Kidney epithelial cell (primary cell): ENCODE measurements at regions not wholly inside any gene's neighbourhood (a gene's known extent, or its start where the extent isn't known, plus 50 kb on each side); places are given as distances from the start of the nearest gene placed in this dataset.
A peak's percentile ranks its signal among the peaks of the same experiment; 100 is the strongest.

ENCODE experiments used
- DNase-seq: peaks from one replicate; pipeline ENCODE4 v3.0.0-alpha.2; 2010; ENCODE audit warnings: low read depth
- H3K27me3 ChIP-seq: 2 replicates; pipeline ENCODE4 v1.6.0; 2011; ENCODE audit warnings: low read length; ENCODE audit not compliant: control insufficient read depth, insufficient read depth
- H3K36me3 ChIP-seq: 2 replicates; pipeline ENCODE4 v1.5.1; 2011; ENCODE audit warnings: low read length; ENCODE audit not compliant: control insufficient read depth, insufficient read depth
- H3K4me3 ChIP-seq: 2 replicates; pipeline ENCODE4 v1.5.1; 2011; ENCODE audit warnings: low read depth, mild to moderate bottlenecking, control low read depth, low read length
- CTCF ChIP-seq: IDR thresholded peaks from 2 replicates; pipeline ENCODE4 v1.5.1; 2011; ENCODE audit warnings: mild to moderate bottlenecking, moderate library complexity, low read length, control low read depth, inconsistent platforms; ENCODE audit not compliant: insufficient read depth, poor library complexity, severe bottlenecking

DNA sequence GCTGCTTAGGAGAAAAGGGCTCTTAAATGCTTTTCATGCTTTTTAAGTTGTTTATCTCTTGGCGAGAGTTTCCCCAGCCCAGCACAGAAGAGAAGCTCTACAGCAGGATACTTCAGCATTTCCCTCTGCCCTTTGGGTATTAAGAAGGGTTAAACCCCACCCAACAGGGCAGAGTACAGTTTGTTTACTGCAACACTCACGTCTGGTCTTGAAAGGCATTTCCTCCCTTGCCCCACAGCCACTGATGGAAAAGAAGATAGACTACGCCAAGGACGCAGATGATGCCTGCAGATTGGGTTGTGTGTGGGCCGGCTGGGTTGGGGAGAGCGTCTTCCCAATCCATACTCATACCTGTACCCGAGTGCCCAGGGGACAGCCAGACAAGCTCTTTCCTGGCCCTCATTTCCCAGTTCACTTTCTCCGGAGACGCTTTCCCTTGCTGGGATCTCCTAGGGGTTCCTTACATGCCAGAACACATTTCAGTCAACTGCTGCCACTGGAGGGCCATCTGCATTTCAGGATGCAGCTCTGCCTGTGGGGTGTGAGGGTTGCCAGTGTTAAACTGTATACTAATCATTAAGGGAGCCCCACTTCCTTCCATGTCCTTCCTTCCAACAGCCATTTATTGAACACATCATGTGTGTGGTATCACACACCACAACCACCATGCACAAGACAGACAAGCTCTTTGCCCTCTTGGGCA, 96.5 kb upstream of the DHX15 start:
- H3K36me3 ChIP-seq = no peaks in the 10 kb centered on the region
- no peak for DNase-seq
- H3K4me3 ChIP-seq = no peak overlapping the region
- TF ChIP-seq CTCF = no peak
- H3K27me3 ChIP-seq = peaks cover 9% of the 10 kb centered on the region

- DNase-seq = no peak
- Histone ChIP-seq H3K27me3 (peaks cover 9% of the 10 kb centered on the region), H3K36me3 (no peaks in the 10 kb centered on the region), H3K4me3 (no peak overlapping the region)
- TF ChIP-seq CTCF = no peak
Observed at GRCh38 chr4:24683116-24683515, 98.8 kb upstream of the DHX15 start.

DNA sequence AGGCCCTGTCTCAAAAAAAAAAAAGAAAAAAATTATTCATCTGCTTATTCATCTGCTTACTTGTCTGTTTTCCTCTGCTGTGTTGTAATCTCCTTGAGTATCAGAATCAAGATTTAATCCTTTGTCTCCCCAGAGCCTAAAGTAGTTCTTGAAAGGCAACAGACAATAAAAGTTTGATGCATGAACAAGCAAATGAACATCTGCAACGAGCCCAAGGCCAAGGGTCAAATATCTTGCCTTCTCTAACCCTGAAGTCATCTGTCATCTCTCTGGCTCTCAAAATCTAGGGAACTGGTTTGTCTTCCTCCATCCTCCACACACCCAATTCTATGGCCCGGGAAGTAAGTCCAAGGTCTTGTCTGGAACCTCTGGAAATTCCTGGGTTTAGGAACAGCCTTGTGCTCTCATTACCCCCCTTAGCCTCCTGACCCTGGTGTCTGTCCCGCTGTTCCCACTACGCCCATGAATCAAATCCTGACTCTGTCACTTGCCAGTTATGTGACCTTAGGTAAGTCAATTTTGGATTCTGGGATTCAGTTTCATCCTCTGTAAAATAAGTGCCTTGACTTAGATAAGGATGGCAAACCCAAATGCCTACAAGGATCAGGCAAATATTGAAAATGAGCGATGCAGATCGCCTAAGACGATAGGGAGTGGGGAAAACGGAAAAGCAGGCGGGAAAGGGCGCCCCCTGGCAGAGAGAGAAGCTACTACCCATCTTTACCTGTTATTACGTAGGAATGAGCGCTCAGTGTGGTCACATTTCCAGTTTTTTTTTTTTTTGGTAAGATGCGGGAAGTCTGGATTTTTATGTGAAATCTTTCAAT, 102.7 kb upstream of the DHX15 start:
- no peak for DNase-seq
- Histone ChIP-seq H3K27me3 (no peaks in the 10 kb centered on the region), H3K4me3 (no peak overlapping the region), H3K36me3 (no peaks in the 10 kb centered on the region)
- TF ChIP-seq CTCF = peak; percentile 53

GRCh38 chr4:24688453-24688852, 104.1 kb upstream of the DHX15 start:
- Histone ChIP-seq H3K4me3 (no peak overlapping the region), H3K36me3 (no peaks in the 10 kb centered on the region), H3K27me3 (no peaks in the 10 kb centered on the region)
- no peak for DNase-seq
- TF ChIP-seq CTCF = no peak

- DNase-seq = no peak
- Histone ChIP-seq H3K27me3 (no peaks in the 10 kb centered on the region), H3K36me3 (no peaks in the 10 kb centered on the region), H3K4me3 (no peak overlapping the region)
- TF ChIP-seq CTCF = no peak
Observed at GRCh38 chr4:24689212-24689611, 104.9 kb upstream of the DHX15 start.

- H3K27me3 ChIP-seq = no peaks in the 10 kb centered on the region
Observed at GRCh38 chr4:24690436-24690835, 104.9 kb upstream of the SOD3 start.

More at GRCh38 chr4:24690436-24690835, 104.9 kb upstream of the SOD3 start:
- DNase-seq = no peak
- Histone ChIP-seq H3K4me3 (no peak overlapping the region), H3K36me3 (no peaks in the 10 kb centered on the region)
- TF ChIP-seq CTCF = no peak
